Activated CD8-positive, alpha-beta T cell treated with anti-CD3 and anti-CD28 coated beads for 36 hours (primary cell): ENCODE measurements at regions not wholly inside any gene's neighbourhood (a gene's known extent, or its start where the extent isn't known, plus 50 kb on each side); places are given as distances from the start of the nearest gene placed in this dataset.

ENCODE experiments used
- ATAC-seq: fragments of 200-7000 bp; cut with Tn5 transposase; one replicate; pipeline ENCODE4 v1.10.0; 2021; ENCODE audit warnings: mild to moderate bottlenecking, moderate library complexity
- CTCF ChIA-PET: fragments of 350-600 bp; sonication (Branson Sonifier 250); formaldehyde crosslinking; loops from one replicate; lab custom pipeline; 2021; ENCODE audit warnings: antibody characterized with exemption; lab: Charles Lee
- POLR2A ChIA-PET: fragments of 350-600 bp; sonication (Branson Sonifier 250); formaldehyde crosslinking; loops from one replicate; lab custom pipeline; 2021; ENCODE audit warnings: antibody characterized with exemption; lab: Charles Lee
- DNase-seq: peaks from one replicate; pipeline ENCODE4 v3.0.0-alpha.2; 2020
- H3K27ac Mint-ChIP-seq: one replicate; pipeline ENCODE4 v1.8.0; 2021; ENCODE audit warnings: mild to moderate bottlenecking, mixed read lengths
- H3K27me3 Mint-ChIP-seq: one replicate; pipeline ENCODE4 v1.8.0; 2021; ENCODE audit warnings: mixed read lengths
- H3K36me3 Mint-ChIP-seq: one replicate; pipeline ENCODE4 v1.8.0; 2021; ENCODE audit warnings: low read depth, mixed read lengths
- H3K4me1 Mint-ChIP-seq: one replicate; pipeline ENCODE4 v1.8.0; 2021; ENCODE audit warnings: low read depth, mixed read lengths
- H3K4me3 Mint-ChIP-seq: one replicate; pipeline ENCODE4 v1.8.0; 2021; ENCODE audit warnings: mild to moderate bottlenecking, moderate library complexity, mixed read lengths
- H3K9me3 Mint-ChIP-seq: one replicate; pipeline ENCODE4 v1.8.0; 2021; ENCODE audit warnings: mixed read lengths
- intact Hi-C: fragments of 100-400 bp; cut with micrococcal nuclease; formaldehyde crosslinking; loops from one replicate; pipeline ENCODE4 v1.10.0; 2022
- TF ChIP-seq, protein P1 (sequence below): fragments of 200-600 bp; IDR thresholded peaks from one replicate; pipeline ENCODE4 v1.8.0; 2022; ENCODE audit warnings: antibody characterized with exemption, mild to moderate bottlenecking

DNA sequence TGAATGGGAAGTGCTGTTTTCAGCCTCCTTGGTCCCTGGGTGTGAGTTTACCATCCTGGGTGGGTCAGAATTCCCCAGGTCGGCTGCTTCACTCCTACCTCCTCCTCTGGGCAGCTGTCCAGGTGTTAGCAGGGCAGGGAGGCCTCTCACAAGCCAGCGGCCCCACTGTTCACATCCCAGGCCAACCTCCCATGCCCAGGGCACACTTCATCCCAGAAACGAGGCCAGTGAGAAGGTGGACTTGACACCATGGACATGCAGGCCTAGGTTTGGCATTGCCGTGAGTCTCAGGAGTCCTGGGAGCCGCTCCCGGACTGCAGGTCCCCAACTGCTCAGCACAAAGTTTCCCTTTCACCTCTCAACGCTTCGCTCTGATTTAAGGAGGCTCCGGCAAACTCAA, 229.6 kb upstream of the IRX2 start:
- Mint-ChIP-seq H3K36me3 (no peaks in the 10 kb centered on the region), H3K4me3 (no peak overlapping the region), H3K27ac (no peak overlapping the region), H3K27me3 (no peaks in the 10 kb centered on the region), H3K9me3 (peaks cover 10% of the 10 kb centered on the region), H3K4me1 (no peaks in the 10 kb centered on the region)
- intact Hi-C loops = no loop called here
- TF ChIP-seq, protein P1, sequence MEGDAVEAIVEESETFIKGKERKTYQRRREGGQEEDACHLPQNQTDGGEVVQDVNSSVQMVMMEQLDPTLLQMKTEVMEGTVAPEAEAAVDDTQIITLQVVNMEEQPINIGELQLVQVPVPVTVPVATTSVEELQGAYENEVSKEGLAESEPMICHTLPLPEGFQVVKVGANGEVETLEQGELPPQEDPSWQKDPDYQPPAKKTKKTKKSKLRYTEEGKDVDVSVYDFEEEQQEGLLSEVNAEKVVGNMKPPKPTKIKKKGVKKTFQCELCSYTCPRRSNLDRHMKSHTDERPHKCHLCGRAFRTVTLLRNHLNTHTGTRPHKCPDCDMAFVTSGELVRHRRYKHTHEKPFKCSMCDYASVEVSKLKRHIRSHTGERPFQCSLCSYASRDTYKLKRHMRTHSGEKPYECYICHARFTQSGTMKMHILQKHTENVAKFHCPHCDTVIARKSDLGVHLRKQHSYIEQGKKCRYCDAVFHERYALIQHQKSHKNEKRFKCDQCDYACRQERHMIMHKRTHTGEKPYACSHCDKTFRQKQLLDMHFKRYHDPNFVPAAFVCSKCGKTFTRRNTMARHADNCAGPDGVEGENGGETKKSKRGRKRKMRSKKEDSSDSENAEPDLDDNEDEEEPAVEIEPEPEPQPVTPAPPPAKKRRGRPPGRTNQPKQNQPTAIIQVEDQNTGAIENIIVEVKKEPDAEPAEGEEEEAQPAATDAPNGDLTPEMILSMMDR = no peak
- no peak for DNase-seq
- ChIA-PET CTCF (no interaction called here), POLR2A (no interaction called here)
- ATAC-seq = no peak

DNA sequence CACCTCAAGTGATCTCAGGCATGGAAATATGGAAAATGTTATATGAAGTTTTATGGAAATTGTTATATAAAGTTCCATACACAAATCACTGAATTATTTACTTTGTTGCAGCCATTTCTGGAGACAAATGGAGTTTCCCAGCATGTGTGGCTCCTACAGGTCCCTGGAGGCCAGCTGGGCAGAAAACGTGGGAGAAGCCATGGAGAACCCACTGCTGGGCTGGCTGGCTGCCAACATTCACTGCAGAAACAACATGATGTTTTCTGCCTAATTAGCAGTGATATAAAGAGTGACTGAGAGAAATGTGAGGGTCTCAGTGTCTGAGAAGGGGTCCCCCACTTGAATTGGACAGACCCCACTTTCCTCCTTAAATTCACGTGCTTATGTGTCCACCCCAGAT, 208.8 kb upstream of the IRX2 start:
- intact Hi-C loops = no loop called here
- Mint-ChIP-seq H3K27ac (no peak overlapping the region), H3K36me3 (no peaks in the 10 kb centered on the region), H3K4me1 (no peaks in the 10 kb centered on the region), H3K9me3 (peaks cover 11% of the 10 kb centered on the region), H3K4me3 (no peak overlapping the region), H3K27me3 (no peaks in the 10 kb centered on the region)
- DNase-seq (no peak), ATAC-seq (no peak)
- ChIA-PET POLR2A (no interaction called here), CTCF (no interaction called here)
- TF ChIP-seq, protein P1 = no peak

DNA sequence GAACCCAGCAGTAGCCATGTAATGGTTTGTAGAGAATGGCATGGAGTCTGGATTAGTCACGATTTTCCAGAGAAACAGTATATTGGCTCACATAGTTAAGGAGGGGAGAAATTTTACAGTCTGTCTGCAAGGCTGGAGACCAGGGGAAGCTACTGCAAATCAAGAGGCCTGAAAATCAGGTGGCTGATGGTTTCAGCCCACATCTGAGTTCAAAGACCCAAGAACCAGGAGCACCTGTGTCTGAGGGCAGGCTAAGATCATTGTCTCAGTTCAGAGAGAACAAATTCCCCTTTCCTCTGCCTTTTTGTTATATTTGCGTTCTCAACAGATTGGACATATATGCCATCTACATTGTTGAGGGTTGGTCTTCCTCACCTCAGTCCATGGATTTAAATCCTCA, 207.5 kb upstream of the IRX2 start:
- TF ChIP-seq, protein P1 = no peak
- intact Hi-C loops = no loop called here
- Mint-ChIP-seq H3K36me3 (no peaks in the 10 kb centered on the region), H3K9me3 (peaks cover 11% of the 10 kb centered on the region), H3K27ac (no peak overlapping the region), H3K27me3 (no peaks in the 10 kb centered on the region), H3K4me1 (no peaks in the 10 kb centered on the region), H3K4me3 (no peak overlapping the region)
- POLR2A ChIA-PET = no interaction called here
- DNase-seq = no peak
- CTCF ChIA-PET = no interaction called here
- no peak for ATAC-seq

DNA sequence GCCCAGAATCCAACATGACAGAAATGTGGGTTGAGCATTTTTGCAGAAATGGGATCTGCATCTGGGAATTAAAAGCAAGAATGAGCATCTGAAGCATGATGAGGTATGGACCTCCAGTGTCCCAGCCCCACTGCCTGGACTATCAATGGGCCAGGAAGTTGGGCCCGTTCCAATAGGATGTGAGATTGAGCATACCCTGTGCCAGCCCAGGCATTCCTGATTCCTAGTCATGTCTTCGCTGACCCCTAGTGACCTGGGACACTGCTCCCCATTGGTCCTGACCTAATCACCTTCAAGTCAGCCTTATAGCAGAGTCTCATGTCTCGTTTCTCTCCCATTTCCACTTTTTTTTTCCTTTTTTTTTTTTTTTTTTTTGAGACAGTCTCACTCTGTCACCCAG, 197.4 kb upstream of the IRX2 start:
- Mint-ChIP-seq H3K9me3 (peaks cover 5% of the 10 kb centered on the region), H3K27me3 (no peaks in the 10 kb centered on the region), H3K36me3 (no peaks in the 10 kb centered on the region), H3K27ac (no peak overlapping the region), H3K4me1 (no peaks in the 10 kb centered on the region), H3K4me3 (no peak overlapping the region)
- CTCF ChIA-PET = no interaction called here
- TF ChIP-seq, protein P1 = no peak
- POLR2A ChIA-PET = no interaction called here
- ATAC-seq (no peak), DNase-seq (no peak)
- intact Hi-C loops = no loop called here

DNA sequence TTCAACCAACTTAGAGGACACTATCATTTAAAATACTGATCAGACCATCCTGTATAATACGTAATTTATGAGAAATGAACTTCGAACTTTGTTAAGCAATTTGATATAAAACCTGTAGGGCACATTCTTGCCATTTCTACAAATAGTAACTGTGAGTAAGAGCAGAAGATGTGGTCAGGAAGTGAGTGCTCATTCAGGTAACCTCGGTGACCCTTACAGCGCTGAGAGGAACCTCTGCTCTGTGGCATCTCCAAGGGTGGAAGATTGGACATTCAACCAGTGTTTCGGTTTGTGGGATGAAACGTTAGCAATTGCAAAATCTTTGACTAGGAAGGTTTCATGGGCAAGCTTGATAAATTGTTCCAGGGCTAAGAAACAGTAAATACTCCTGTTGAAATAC, 194.8 kb upstream of the IRX2 start:
- ChIA-PET POLR2A (no interaction called here), CTCF (no interaction called here)
- H3K4me1 Mint-ChIP-seq = no peaks in the 10 kb centered on the region
- intact Hi-C loops = no loop called here
- no peak for DNase-seq
- no peaks in the 10 kb centered on the region for H3K27me3 Mint-ChIP-seq
- no peaks in the 10 kb centered on the region for H3K36me3 Mint-ChIP-seq
- peaks cover 13% of the 10 kb centered on the region for H3K9me3 Mint-ChIP-seq
- TF ChIP-seq, protein P1 = no peak
- ATAC-seq = no peak
- H3K4me3 Mint-ChIP-seq = no peak overlapping the region
- no peak overlapping the region for H3K27ac Mint-ChIP-seq
